GM03348 (cell line): ENCODE measurements at regions not wholly inside any gene's neighbourhood (a gene's known extent, or its start where the extent isn't known, plus 50 kb on each side); places are given as distances from the start of the nearest gene placed in this dataset.

Experiments
- DNase-seq: peaks from one replicate; pipeline ENCODE4 v3.0.0; 2012; ENCODE audit warnings: low spot score

- DNase-seq, result no peak
These were observed 1671.6 kb upstream of the TENM3 start for GRCh38 chr4:180571516-180572055.

DNA sequence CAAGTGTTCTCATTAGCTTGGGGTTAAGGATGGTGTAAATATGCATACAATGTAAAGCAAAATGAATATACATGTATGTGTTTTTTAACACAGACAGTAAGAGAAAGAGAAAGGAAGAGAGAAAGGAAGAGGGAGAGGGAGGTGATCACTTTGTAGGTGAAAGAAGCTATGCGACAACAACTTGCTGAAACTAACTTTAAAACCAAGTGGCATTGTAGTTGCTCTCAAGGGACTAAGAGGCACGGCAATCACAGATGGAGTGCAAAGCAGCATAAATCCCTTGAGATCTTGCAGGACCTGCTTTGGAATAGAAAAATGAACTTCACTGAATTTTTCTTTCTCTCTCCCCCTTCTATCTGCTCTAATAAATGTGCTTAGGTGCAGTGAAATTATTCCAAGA lies 1665.0 kb upstream of the TENM3 start:
- DNase-seq, result no peak

DNA sequence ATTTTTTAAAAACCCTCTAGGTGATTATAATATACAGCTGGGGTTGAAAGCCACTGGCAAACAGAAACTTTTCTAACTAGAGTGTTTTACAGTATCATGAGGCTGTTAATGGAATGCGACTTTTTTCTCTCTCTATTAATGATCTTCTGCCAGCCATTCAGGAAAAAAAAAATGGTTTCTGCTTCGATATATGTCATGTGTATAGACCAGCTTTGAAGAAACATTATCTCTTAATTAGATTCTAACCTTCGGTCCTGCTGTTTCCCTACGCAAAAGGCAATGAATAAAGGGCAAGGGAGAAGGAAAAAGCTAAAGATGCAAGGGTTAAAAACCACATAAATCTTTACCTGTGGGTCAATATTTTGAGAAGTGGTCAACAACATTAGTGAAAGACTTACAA lies 1662.1 kb upstream of the TENM3 start:
- DNase-seq, result no peak

DNA sequence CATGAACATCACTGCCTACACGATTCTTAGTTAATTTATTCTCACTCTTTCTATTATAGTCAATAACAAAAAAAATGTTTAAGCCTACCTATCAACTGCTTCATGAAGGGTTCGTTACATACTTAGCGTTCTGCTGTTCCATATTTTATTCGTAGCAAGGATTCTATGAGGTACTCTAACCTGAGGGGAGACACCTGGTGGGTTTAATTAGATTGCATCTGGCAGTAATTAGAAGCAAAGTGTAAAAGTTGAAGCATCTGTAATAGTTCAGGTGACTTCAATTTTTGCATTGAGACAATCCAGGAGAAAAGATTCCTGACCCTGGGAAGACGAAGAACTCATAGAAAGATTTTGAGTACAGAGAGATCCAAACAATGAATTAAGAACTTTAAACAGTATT lies 1655.8 kb upstream of the TENM3 start:
- DNase-seq, result no peak

DNA sequence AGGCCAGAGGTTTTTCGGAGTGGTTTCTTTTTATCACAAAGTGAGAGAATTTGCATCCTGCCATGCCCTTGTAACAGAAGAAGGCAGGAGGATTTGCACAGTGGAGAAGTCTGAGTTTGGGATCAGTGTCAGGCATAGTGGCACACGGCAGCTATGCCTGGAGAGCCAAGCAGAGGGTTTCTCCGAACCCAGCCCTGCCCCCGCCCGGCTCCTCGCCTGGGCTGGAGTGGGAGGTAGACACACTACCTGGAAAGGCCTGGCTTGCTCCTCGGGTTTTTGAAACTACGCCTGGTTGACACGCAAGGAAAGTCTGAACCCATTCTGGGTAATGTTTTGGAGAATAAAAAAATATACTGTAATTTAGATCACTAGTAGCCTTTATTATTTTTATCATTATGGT lies 1653.6 kb upstream of the TENM3 start:
- DNase-seq, result no peak

GRCh38 chr4:180596888-180597483 lies 1646.2 kb upstream of the TENM3 start:
- DNase-seq, result no peak

- no peak for DNase-seq
These were observed 1644.9 kb upstream of the TENM3 start for GRCh38 chr4:180598281-180598680.

- no peak for DNase-seq
These were observed 1639.4 kb upstream of the TENM3 start for GRCh38 chr4:180603791-180604190.

DNA sequence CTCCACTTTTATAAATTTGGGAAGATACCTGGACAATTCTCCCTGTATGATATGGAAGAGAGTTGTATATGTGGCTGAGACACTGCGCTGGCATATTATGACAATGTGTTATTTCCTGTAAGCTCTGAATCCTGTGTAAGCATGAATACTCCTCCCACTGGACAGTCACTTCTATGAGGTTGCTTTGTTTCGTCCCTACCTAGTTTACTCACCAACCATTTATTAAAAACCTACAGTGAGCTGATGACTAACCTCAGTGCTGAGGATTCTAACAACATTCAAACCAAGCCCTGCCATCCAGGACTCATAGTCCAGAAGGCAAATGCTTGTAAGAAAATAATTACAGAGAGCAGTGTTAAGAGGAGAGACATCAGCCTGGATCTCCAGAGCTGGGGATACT lies 1632.9 kb upstream of the TENM3 start:
- DNase-seq, result no peak

DNA sequence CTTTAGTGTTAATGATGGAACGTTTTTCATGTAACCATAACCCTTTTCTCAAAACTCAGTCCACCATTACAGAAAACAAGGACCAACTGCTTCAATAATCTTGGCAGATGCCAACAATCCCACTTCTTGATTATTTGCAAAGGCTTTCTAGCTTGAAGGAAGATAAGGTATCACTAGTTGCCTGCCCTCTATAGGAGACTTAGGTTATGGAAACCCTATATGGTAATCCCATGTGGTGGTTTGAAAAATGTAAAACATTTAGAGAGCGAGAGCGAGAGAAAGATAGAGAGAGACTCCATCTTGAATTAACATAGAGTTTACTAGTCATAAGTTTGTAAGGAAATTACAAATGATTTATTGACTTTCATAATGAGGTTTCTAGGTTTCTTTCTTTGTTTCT lies 1627.5 kb upstream of the TENM3 start:
- DNase-seq, result no peak

- no peak for DNase-seq
These were observed 1626.0 kb upstream of the TENM3 start for GRCh38 chr4:180617196-180617595.

GRCh38 chr4:180618396-180618795 lies 1624.8 kb upstream of the TENM3 start:
- DNase-seq, result no peak

DNA sequence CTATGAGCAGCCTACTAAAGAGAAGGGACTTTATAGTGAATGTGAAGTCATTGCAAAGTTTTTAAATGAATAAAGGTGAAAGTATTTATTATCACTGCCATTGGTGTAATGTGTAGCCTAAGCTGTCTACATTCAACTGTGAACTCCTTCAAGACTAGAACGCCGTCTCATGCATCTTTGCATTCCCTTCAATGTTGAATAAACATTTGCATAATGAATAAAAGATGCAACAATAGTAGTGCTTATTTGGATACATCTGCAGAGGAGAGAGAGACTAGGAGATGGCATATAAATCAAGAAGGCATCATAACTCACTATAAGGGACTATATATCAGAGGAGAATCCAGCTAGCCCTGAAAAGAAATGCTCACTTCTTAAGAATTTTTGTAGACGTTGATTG lies 1623.8 kb upstream of the TENM3 start:
- no peak for DNase-seq

DNA sequence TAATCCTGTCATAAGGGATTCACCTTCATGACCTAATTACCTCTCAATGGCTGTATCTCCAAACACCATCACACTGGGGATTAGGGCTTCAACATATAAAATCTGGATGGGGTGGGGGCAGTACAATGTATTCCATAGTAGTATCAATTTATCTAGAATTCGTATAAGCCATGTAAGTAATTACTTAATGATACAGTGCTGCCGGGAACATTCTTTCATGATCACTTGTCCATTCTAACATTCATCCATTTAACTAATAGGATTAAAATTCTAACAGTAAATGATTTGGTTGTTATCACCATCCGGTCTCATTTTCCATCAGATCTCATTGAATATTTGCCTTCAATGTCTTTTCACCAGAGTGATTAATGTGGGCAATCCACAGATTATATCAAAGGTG lies 1620.9 kb upstream of the TENM3 start:
- DNase-seq, result no peak

GRCh38 chr4:180625653-180626052 lies 1617.5 kb upstream of the TENM3 start:
- no peak for DNase-seq

DNA sequence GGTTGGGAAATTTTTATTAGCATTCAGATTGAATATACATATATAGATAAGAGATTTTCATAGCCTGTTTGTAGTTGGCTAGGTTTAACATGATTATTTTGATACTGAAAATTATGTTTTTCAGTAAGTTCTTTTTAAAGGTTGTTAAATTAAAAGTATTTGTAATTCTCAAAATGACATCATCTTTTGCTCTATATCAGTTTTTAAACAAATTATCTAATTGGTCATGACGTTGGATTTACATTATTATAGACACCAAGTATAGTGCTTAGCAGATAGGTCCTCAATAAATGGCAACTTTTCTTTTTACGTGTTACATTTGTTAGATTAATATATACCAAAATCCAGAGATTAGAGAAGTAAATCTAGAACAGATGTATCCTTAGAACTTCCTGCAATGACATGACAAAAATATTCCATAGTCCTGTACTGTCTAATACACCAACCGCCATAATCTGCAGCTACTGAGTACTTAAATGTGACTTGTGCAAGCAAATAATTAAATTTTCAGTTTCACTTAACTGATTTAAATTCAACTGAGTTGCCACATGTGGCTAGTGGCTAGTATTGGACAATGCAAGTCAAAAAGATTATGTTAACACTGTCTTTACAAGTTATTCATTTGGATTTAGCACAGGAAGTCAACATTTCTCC lies 1613.1 kb upstream of the TENM3 start:
- DNase-seq, result no peak

- DNase-seq, result no peak
These were observed 1608.9 kb upstream of the TENM3 start for GRCh38 chr4:180634306-180634705.

DNA sequence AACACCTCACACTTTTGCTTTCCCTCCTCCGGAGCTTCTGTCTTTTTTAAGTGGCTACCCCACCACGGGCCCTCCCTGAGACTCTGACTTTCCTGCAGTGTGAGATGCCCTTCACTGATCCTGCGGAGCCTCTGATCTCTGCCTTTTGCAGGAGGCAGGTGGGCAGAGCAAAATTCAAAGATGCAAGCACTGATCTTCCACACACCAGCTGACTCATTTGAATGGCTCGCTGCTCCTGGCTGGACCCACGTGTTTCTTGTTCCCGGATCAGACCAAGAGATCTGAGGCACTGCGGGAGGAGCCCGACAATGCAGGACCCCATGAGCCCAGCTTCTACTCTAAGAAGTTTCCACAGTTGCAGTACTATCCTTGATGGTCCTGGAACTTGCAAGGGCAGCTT lies 1607.9 kb upstream of the TENM3 start:
- no peak for DNase-seq

DNA sequence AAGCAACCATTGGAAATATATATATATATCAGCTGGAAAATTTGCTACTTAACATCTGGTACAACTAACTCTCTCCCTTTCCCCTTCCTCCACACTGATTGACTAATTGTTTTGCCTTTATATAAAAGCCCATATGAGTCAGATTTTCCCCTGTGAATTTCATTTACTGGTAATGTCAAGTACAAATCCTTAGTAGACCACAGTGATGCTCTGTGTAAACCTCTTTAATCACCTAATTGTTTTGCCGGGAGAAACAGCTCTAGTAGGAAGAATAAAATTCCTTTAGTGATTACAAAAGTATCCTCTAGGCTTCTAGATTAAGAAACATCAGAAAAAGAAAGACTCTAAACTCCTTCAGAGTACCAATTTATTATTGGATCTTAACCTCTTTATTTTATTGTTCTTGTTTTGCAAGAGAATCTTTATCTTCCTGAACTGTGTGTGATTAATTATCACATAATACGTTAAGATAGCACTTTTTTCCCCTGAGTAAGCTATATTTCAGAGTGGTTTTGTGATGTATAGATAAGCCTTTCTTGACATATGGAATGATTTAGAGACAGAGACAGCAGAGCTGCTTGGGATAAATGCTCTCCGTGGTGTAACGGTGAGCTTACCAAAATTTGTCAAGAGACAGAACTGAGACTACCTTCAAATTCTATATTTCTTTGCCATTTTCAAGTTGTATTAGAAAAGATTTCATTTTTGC lies 1606.4 kb upstream of the TENM3 start:
- DNase-seq, result no peak

GRCh38 chr4:180637616-180638015 lies 1605.6 kb upstream of the TENM3 start:
- DNase-seq, result no peak

DNA sequence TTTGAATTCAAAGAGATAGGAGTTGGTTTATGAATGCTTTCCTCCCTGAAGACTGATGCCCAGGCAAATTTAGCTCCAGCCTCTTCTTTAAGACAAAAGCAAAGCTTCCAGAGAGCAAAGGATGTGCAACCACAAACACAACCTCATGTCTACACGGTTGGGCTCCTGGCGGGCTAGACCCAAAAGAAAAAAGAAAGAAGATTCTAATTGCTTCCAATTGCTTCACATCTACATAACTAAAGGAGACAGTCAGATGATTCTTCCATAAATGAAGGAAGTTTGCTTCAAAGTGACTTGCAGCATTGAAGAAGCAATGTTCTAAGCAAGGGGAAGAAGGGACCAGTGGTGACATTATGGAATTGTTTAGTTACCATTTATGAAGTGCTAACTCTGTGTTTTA lies 1603.0 kb upstream of the TENM3 start:
- no peak for DNase-seq

DNA sequence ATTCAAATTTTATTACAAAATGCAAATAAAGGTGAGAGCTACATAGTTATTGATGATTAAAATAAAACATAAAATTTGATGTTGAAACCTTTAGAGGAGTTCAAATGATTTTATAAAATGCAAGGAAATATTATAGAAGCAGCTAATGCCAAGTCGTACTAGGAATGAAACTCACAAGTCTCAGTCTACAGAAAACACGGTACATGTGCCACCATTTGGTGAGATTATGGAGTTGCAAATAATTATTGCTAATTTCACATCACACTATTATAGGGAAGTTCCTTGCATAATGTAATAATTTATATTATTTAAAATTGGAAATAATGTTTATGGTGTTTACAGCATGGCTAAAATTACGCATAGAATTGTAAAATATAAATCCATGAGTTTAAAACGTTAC lies 1601.7 kb upstream of the TENM3 start:
- no peak for DNase-seq

DNA sequence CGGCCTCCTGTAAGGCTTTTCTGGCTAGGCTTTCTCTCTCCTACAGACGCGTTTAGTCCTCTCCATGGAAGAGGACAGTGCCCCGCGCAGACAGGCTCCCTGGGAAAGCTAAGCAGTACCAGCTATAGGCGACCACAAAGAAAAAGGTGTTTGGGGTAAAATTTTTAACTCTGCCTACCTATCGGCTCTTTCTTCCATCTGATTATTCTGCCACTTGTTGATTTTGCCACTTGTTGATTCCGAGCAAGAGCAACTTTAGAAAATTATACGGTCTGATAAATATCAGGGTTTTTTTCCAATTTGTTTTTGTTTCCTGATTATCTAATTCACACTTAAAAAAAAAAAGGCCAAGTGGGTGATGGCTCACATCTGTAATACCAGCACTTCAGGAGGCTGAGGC lies 1600.5 kb upstream of the TENM3 start:
- DNase-seq, result no peak
